HepG2 (cell line): ENCODE measurements at regions not wholly inside any gene's neighbourhood (a gene's known extent, or its start where the extent isn't known, plus 50 kb on each side); places are given as distances from the start of the nearest gene placed in this dataset.

Source experiments
- ATAC-seq: fragments of 200-7000 bp; cut with Tn5 transposase; 3 replicates; pipeline ENCODE4 v1.9.1; 2020; ENCODE audit warnings: mild to moderate bottlenecking, moderate library complexity
- BruUV-seq: library from RNA; stranded (reverse); fragments of 400-500 nt; replicated peaks from 2 replicates; lab custom pipeline; 2021; lab: Mats Ljungman, UMichigan
- CTCF ChIA-PET: fragments of 300-600 bp; formaldehyde crosslinking; extraction: SDS; loops from one replicate; lab custom pipeline; 2021; ENCODE audit warnings: low total read pairs, inconsistent platforms, low intra/inter-chr PET ratio; lab: Yijun Ruan, JAX
- POLR2A ChIA-PET: fragments of 350-600 bp; sonication (Branson Sonifier 250); formaldehyde crosslinking; loops from one replicate; lab custom pipeline; 2020; ENCODE audit warnings: antibody characterized with exemption, inconsistent platforms; lab: Yijun Ruan, JAX
- DNase-seq: peaks from one replicate; pipeline ENCODE4 v3.0.0-alpha.2; 2015; ENCODE audit warnings: low spot score
- FAIRE-seq: peaks from 3 replicates; lab custom pipeline; 2011; peaks lifted over from hg19 to GRCh38; lab: Jason Lieb, UNC
- H2AFZ ChIP-seq: one replicate; pipeline ENCODE4 v1.6.1; 2011; ENCODE audit warnings: low read length, inconsistent platforms
- H3K27ac ChIP-seq: fragments of 300-600 bp; 3 replicates; pipeline ENCODE4 v1.8.0; 2011; ENCODE audit warnings: mixed run types, mild to moderate bottlenecking, mixed read lengths, low read length, inconsistent platforms; ENCODE audit not compliant: insufficient read depth; ENCODE audit errors: extremely low read length
- H3K27me3 ChIP-seq, 2 experiments: fragments of 200-600 bp in 1 of 2; 2 replicates in 1 of 2; 3 replicates in 1 of 2; pipeline versions ENCODE4 v1.6.0 to v1.8.0; 2011; ENCODE audit warnings: low read length in 2 of 2, mild to moderate bottlenecking in 2 of 2, moderate library complexity in 2 of 2, inconsistent platforms in 1 of 2; ENCODE audit not compliant: insufficient read depth in 2 of 2, control insufficient read depth in 1 of 2
- H3K36me3 ChIP-seq, 2 experiments: fragments of 200-600 bp in 1 of 2; replicated peaks in 1 of 2; 2 replicates in 1 of 2; 3 replicates in 1 of 2; pipeline versions ENCODE4 v1.5.1 to v1.8.0; 2011; ENCODE audit warnings: low read length in 2 of 2, inconsistent platforms in 1 of 2; ENCODE audit not compliant: insufficient read depth in 2 of 2, control insufficient read depth in 1 of 2
- H3K4me1 ChIP-seq: 2 replicates; pipeline ENCODE4 v1.5.1; 2012; ENCODE audit warnings: low read length, inconsistent platforms; ENCODE audit not compliant: insufficient read depth
- H3K4me2 ChIP-seq: 2 replicates; pipeline ENCODE4 v1.6.0; 2011; ENCODE audit warnings: low read depth, low read length, inconsistent platforms
- H3K4me3 ChIP-seq, 3 experiments: fragments of 200-600 bp in 1 of 3; sonication (generic), shearing (Covaris generic) in 1 of 3; replicated peaks in 1 of 3; 2 replicates each; pipeline ENCODE4 v1.5.1; 2011 to 2016; ENCODE audit warnings: low read length in 3 of 3, inconsistent platforms in 2 of 3, low read depth in 2 of 3, mild to moderate bottlenecking in 2 of 3, control low read depth in 1 of 3, mixed read lengths in 1 of 3; ENCODE audit not compliant: insufficient read depth in 1 of 3
- H3K79me2 ChIP-seq: one replicate; pipeline ENCODE4 v1.6.1; 2011; ENCODE audit warnings: low read length, inconsistent platforms; ENCODE audit not compliant: insufficient read depth
- H3K9ac ChIP-seq: 2 replicates; pipeline ENCODE4 v1.6.0; 2011; ENCODE audit warnings: mild to moderate bottlenecking, low read depth, low read length, inconsistent platforms; ENCODE audit not compliant: insufficient read depth
- H3K9me3 ChIP-seq: 2 replicates; pipeline ENCODE4 v1.5.1; 2012; ENCODE audit warnings: mild to moderate bottlenecking, low read length
- H4K20me1 ChIP-seq: 2 replicates; pipeline ENCODE4 v1.6.0; 2011; ENCODE audit warnings: inconsistent platforms, mild to moderate bottlenecking, low read length, moderate library complexity; ENCODE audit not compliant: insufficient read depth
- DPF2 ChIP-seq: sonication (generic); formaldehyde crosslinking; IDR thresholded peaks from 2 replicates; pipeline ENCODE4 v1.4.0; 2020; ENCODE audit warnings: mild to moderate bottlenecking, low read depth, missing genetic modification reagents, borderline replicate concordance
- JDP2 ChIP-seq: sonication (generic); formaldehyde crosslinking; IDR thresholded peaks from 2 replicates; pipeline ENCODE4 v1.8.1; 2022; ENCODE audit warnings: missing genetic modification reagents, borderline replicate concordance
- KAT8 ChIP-seq: IDR thresholded peaks from 2 replicates; pipeline ENCODE4 v1.6.1; 2016; ENCODE audit warnings: missing genetic modification reagents, missing compliant biosample characterization
- MATR3 ChIP-seq: sonication (generic); formaldehyde crosslinking; IDR thresholded peaks from 2 replicates; pipeline ENCODE4 v1.4.0; 2020; ENCODE audit warnings: missing genetic modification reagents
- SKIL ChIP-seq: sonication (generic); formaldehyde crosslinking; IDR thresholded peaks from 2 replicates; pipeline ENCODE4 v1.8.0; 2022; ENCODE audit warnings: missing genetic modification reagents, mild to moderate bottlenecking, moderate library complexity, borderline replicate concordance
- TOPORS ChIP-seq: sonication (generic); formaldehyde crosslinking; IDR thresholded peaks from 2 replicates; pipeline ENCODE4 v1.8.0; 2023; ENCODE audit warnings: mild to moderate bottlenecking, missing genetic modification reagents
- USF2 ChIP-seq, 2 experiments: sonication (generic) in 1 of 2; formaldehyde crosslinking in 1 of 2; IDR thresholded peaks; 2 replicates each; pipeline versions ENCODE4 v1.5.1 to v1.6.1; 2011 to 2020; ENCODE audit warnings: borderline replicate concordance in 1 of 2, low read depth in 1 of 2, low read length in 1 of 2, mild to moderate bottlenecking in 1 of 2, missing genetic modification reagents in 1 of 2, moderate library complexity in 1 of 2
- ZNF224 ChIP-seq: sonication (generic); formaldehyde crosslinking; IDR thresholded peaks from 2 replicates; pipeline ENCODE4 v1.5.0; 2020; ENCODE audit warnings: mild to moderate bottlenecking, missing genetic modification reagents
- ZNF230 ChIP-seq: sonication (generic); formaldehyde crosslinking; IDR thresholded peaks from 2 replicates; pipeline ENCODE4 v1.4.0; 2020; ENCODE audit warnings: mild to moderate bottlenecking, missing genetic modification reagents
- in situ Hi-C: cut with HindIII; loops from 2 replicates; pipeline ENCODE4 v1.10.0; 2017; ENCODE audit warnings: low pct_unique_long_range_greater_than_20kb; ENCODE audit not compliant: extremely low pct_ligation_motif_present
- intact Hi-C: fragments of 100-400 bp; cut with micrococcal nuclease; formaldehyde crosslinking; loops from one replicate; pipeline ENCODE4 v1.10.0; 2022; ENCODE audit not compliant: unreplicated experiment
- TF ChIP-seq, protein P1 (sequence below), 2 experiments: fragments of 450-650 bp in 1 of 2; sonication (generic) in 1 of 2; formaldehyde crosslinking in 1 of 2; IDR thresholded peaks; 2 replicates each; pipeline versions ENCODE4 v1.6.1 to v1.8.0; 2016 to 2022; ENCODE audit warnings: antibody characterized with exemption in 1 of 2, mild to moderate bottlenecking in 1 of 2, missing genetic modification reagents in 1 of 2

- DNase-seq (no peak), ATAC-seq (no peak), FAIRE-seq (no peak)
- H3K79me2 ChIP-seq: no peaks in the 10 kb centered on the region
- peaks cover 1 to 4% of the 10 kb centered on the region in 2 experiments; a peak in 2 of 5 replicates for H3K27me3 ChIP-seq
- H3K9ac ChIP-seq: no peak overlapping the region
- intact Hi-C loops (no loop called here), in situ Hi-C loops (no loop called here)
- POLR2A ChIA-PET: no interaction called here
- BruUV-seq: no TSS peak
- no peak overlapping the region for H3K4me2 ChIP-seq
- no peaks in the 10 kb centered on the region for H3K9me3 ChIP-seq
- H3K27ac ChIP-seq: no peak overlapping the region
- H4K20me1 ChIP-seq: no peaks in the 10 kb centered on the region
- H3K4me3 ChIP-seq: no peak overlapping the region
- H3K36me3 ChIP-seq: no peaks in the 10 kb centered on the region
- CTCF ChIA-PET: no interaction called here
- H2AFZ ChIP-seq: no peak overlapping the region
- H3K4me1 ChIP-seq: no peaks in the 10 kb centered on the region
- TF ChIP-seq SKIL (CRISPR knock-in tag) (no peak), KAT8 (CRISPR knock-in tag) (no peak), MATR3 (CRISPR knock-in tag) (no peak), TOPORS (no peak), ZNF224 (CRISPR knock-in tag) (no peak), ZNF230 (CRISPR knock-in tag) (no peak), JDP2 (CRISPR knock-in tag) (no peak), DPF2 (CRISPR knock-in tag) (no peak), USF2 (IDR thresholded peaks at IDR 0.05; ENCODE audit: low read depth, low read length) (no peak), USF2 (CRISPR knock-in tag; IDR thresholded peaks at IDR 0.05; ENCODE audit: borderline replicate concordance) (no peak)
- TF ChIP-seq, protein P1, sequence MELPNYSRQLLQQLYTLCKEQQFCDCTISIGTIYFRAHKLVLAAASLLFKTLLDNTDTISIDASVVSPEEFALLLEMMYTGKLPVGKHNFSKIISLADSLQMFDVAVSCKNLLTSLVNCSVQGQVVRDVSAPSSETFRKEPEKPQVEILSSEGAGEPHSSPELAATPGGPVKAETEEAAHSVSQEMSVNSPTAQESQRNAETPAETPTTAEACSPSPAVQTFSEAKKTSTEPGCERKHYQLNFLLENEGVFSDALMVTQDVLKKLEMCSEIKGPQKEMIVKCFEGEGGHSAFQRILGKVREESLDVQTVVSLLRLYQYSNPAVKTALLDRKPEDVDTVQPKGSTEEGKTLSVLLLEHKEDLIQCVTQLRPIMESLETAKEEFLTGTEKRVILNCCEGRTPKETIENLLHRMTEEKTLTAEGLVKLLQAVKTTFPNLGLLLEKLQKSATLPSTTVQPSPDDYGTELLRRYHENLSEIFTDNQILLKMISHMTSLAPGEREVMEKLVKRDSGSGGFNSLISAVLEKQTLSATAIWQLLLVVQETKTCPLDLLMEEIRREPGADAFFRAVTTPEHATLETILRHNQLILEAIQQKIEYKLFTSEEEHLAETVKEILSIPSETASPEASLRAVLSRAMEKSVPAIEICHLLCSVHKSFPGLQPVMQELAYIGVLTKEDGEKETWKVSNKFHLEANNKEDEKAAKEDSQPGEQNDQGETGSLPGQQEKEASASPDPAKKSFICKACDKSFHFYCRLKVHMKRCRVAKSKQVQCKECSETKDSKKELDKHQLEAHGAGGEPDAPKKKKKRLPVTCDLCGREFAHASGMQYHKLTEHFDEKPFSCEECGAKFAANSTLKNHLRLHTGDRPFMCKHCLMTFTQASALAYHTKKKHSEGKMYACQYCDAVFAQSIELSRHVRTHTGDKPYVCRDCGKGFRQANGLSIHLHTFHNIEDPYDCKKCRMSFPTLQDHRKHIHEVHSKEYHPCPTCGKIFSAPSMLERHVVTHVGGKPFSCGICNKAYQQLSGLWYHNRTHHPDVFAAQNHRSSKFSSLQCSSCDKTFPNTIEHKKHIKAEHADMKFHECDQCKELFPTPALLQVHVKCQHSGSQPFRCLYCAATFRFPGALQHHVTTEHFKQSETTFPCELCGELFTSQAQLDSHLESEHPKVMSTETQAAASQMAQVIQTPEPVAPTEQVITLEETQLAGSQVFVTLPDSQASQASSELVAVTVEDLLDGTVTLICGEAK (IDR thresholded peaks at IDR 0.05): no peak
- TF ChIP-seq, protein P1 (CRISPR knock-in tag; IDR thresholded peaks at IDR 0.05): no peak
Observed at GRCh38 chr3:18090377-18090776, 334.8 kb downstream of the SATB1 start.
